ENCODE measurements at regions not wholly inside any gene's neighbourhood (a gene's known extent, or its start where the extent isn't known, plus 50 kb on each side); places are given as distances from the start of the nearest gene placed in this dataset.

DNA sequence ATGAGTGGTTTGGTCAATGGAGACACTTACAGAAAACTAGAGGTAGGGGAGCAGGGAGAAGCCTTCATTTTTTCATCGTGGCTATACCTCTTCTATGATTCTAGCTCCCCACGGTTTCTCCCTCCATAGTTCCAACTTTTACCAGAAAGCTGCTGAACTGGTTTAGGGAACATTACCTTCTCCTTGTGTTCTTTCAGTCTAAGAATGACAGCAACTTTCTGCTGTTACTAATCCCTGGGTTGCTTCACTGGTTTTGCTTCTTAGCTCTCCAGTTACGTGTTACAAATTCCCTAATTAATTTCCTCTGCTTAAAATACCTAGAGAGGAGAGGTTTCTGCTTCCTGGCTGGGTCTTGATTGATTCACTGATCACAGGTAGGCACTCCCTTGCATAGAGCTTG lies 499.9 kb downstream of the SLC4A3 start:
- TF ChIP-seq, protein P1, sequence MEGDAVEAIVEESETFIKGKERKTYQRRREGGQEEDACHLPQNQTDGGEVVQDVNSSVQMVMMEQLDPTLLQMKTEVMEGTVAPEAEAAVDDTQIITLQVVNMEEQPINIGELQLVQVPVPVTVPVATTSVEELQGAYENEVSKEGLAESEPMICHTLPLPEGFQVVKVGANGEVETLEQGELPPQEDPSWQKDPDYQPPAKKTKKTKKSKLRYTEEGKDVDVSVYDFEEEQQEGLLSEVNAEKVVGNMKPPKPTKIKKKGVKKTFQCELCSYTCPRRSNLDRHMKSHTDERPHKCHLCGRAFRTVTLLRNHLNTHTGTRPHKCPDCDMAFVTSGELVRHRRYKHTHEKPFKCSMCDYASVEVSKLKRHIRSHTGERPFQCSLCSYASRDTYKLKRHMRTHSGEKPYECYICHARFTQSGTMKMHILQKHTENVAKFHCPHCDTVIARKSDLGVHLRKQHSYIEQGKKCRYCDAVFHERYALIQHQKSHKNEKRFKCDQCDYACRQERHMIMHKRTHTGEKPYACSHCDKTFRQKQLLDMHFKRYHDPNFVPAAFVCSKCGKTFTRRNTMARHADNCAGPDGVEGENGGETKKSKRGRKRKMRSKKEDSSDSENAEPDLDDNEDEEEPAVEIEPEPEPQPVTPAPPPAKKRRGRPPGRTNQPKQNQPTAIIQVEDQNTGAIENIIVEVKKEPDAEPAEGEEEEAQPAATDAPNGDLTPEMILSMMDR (IDR thresholded peaks at IDR 0.05; ENCODE audit: low read length), result no peak
- TF ChIP-seq EZH2 (IDR thresholded peaks at IDR 0.05; ENCODE audit: borderline replicate concordance, low read length), result no peak

Measured in OCI-LY1 (cell line).